Gastrocnemius medialis (tissue), 4 donors: ENCODE measurements at regions not wholly inside any gene's neighbourhood (a gene's known extent, or its start where the extent isn't known, plus 50 kb on each side); places are given as distances from the start of the nearest gene placed in this dataset.

Experiments used
- ATAC-seq, 2 donors: fragments of 150-250 bp; one replicate each; pipeline ENCODE4 v1.9.1; 2016
- DNase-seq, 2 donors: peaks; one replicate each; pipeline ENCODE4 v3.0.0-alpha.2; 2019
- H3K27ac ChIP-seq, 4 donors: fragments of 200-600 bp; sonication (generic); 1 replicate in 1 of 4; 2 replicates in 3 of 4; pipeline ENCODE4 v1.5.1; 2016 to 2018; ENCODE audit warnings: mild to moderate bottlenecking in 2 of 4, moderate library complexity in 1 of 4
- H3K27me3 ChIP-seq, 3 donors: fragments of 200-600 bp; sonication (generic) in 2 of 3; 1 replicate in 1 of 3; 2 replicates in 2 of 3; pipeline versions ENCODE4 v1.5.1 to v1.6.0; 2016 to 2019; ENCODE audit warnings: mild to moderate bottlenecking in 1 of 3, moderate library complexity in 1 of 3
- H3K36me3 ChIP-seq, 2 donors: fragments of 200-600 bp; sonication (generic) in 1 of 2; one replicate each; pipeline ENCODE4 v1.5.1; 2017 to 2018
- H3K4me1 ChIP-seq, 2 donors: fragments of 200-600 bp; sonication (generic) in 1 of 2; one replicate each; pipeline ENCODE4 v1.5.1; 2016 to 2017; ENCODE audit warnings: mild to moderate bottlenecking in 2 of 2
- H3K4me3 ChIP-seq, 4 donors: fragments of 200-600 bp; sonication (generic) in 3 of 4; 1 replicate in 1 of 4; 2 replicates in 3 of 4; pipeline ENCODE4 v1.5.1; 2016 to 2019; ENCODE audit warnings: mild to moderate bottlenecking in 2 of 4
- H3K9me3 ChIP-seq, 3 donors: fragments of 200-600 bp; sonication (generic) in 2 of 3; 1 replicate in 1 of 3; 2 replicates in 2 of 3; pipeline ENCODE4 v1.5.1; 2016 to 2019
- CTCF ChIP-seq, 5 experiments: fragments of 450-650 bp in 3 of 5; fragments of 200-600 bp in 2 of 5; sonication (generic) in 2 of 5; IDR thresholded peaks in 4 of 5; conservative IDR thresholded peaks in 1 of 5; 1 replicate in 4 of 5; 2 replicates in 1 of 5; pipeline ENCODE4 v1.5.1; 2016 to 2019; ENCODE audit warnings: antibody characterized with exemption in 5 of 5, mild to moderate bottlenecking in 3 of 5, moderate library complexity in 3 of 5
- POLR2A ChIP-seq, 2 donors: fragments of 450-650 bp; IDR thresholded peaks; one replicate each; pipeline ENCODE4 v1.6.1; 2017; ENCODE audit warnings: antibody characterized with exemption in 2 of 2, mild to moderate bottlenecking in 2 of 2, moderate library complexity in 2 of 2
- in situ Hi-C, 4 donors: fragments of 200-750 bp; cut with MboI; loops; one replicate each; pipeline versions ENCODE4 v1.15.0 to v1.8.0; 2017; ENCODE audit warnings: low sequenced_read_pairs in 4 of 4
- intact Hi-C: fragments of 100-400 bp; cut with DNase I; formaldehyde crosslinking; loops from one replicate; pipeline ENCODE4 v1.15.1; 2023; ENCODE audit warnings: low total_unique reads

- no peaks in the 10 kb centered on the region for H3K27me3 ChIP-seq
- TF ChIP-seq CTCF (IDR thresholded peaks at IDR 0.05 in 4 of 5, conservative IDR thresholded peaks at IDR 0.05 in 1 of 5) (no peak), POLR2A (IDR thresholded peaks at IDR 0.05) (no peak)
- in situ Hi-C loops: no loop called here
- no peak for ATAC-seq
- no peak for DNase-seq
- no peak overlapping the region for H3K27ac ChIP-seq
- H3K9me3 ChIP-seq: no peaks in the 10 kb centered on the region
- no peaks in the 10 kb centered on the region for H3K4me1 ChIP-seq
- H3K36me3 ChIP-seq: no peaks in the 10 kb centered on the region
- intact Hi-C loops: no loop called here
- no peak overlapping the region for H3K4me3 ChIP-seq
Measured at GRCh38 chr2:180456801-180457200, 449.7 kb upstream of the CWC22 start.

- in situ Hi-C loops: no loop called here
- no peak for DNase-seq
Measured at GRCh38 chr2:180450841-180451240, 443.7 kb upstream of the CWC22 start.

GRCh38 chr2:180449171-180449915 is 442.2 kb upstream of the CWC22 start:
- Histone ChIP-seq H3K27me3 (no peaks in the 10 kb centered on the region), H3K4me3 (no peak overlapping the region), H3K36me3 (no peaks in the 10 kb centered on the region), H3K9me3 (no peaks in the 10 kb centered on the region), H3K4me1 (no peaks in the 10 kb centered on the region), H3K27ac (no peak overlapping the region)
- in situ Hi-C loops (no loop called here), intact Hi-C loops (no loop called here)
- ATAC-seq (no peak), DNase-seq (no peak)
- TF ChIP-seq POLR2A (IDR thresholded peaks at IDR 0.05) (no peak), CTCF (IDR thresholded peaks at IDR 0.05 in 4 of 5, conservative IDR thresholded peaks at IDR 0.05 in 1 of 5) (no peak)

More at GRCh38 chr2:180450841-180451240, 443.7 kb upstream of the CWC22 start:
- intact Hi-C loops: no loop called here
- Histone ChIP-seq H3K27ac (no peak overlapping the region), H3K27me3 (no peaks in the 10 kb centered on the region), H3K36me3 (no peaks in the 10 kb centered on the region), H3K4me3 (no peak overlapping the region), H3K9me3 (no peaks in the 10 kb centered on the region), H3K4me1 (no peaks in the 10 kb centered on the region)
- no peak for ATAC-seq
- TF ChIP-seq CTCF (IDR thresholded peaks at IDR 0.05 in 4 of 5, conservative IDR thresholded peaks at IDR 0.05 in 1 of 5) (no peak), POLR2A (IDR thresholded peaks at IDR 0.05) (no peak)

GRCh38 chr2:180446492-180446891 is 439.4 kb upstream of the CWC22 start:
- Histone ChIP-seq H3K27me3 (no peaks in the 10 kb centered on the region), H3K4me3 (no peak overlapping the region), H3K4me1 (no peaks in the 10 kb centered on the region), H3K9me3 (no peaks in the 10 kb centered on the region), H3K27ac (no peak overlapping the region), H3K36me3 (no peaks in the 10 kb centered on the region)
- TF ChIP-seq CTCF (IDR thresholded peaks at IDR 0.05 in 4 of 5, conservative IDR thresholded peaks at IDR 0.05 in 1 of 5) (no peak), POLR2A (IDR thresholded peaks at IDR 0.05) (no peak)
- DNase-seq (no peak), ATAC-seq (no peak)
- intact Hi-C loops (no loop called here), in situ Hi-C loops (no loop called here)

- no peaks in the 10 kb centered on the region for H3K36me3 ChIP-seq
- no peaks in the 10 kb centered on the region for H3K9me3 ChIP-seq
- DNase-seq (no peak), ATAC-seq (no peak)
- intact Hi-C loops: no loop called here
- H3K4me3 ChIP-seq: no peak overlapping the region
- in situ Hi-C loops: no loop called here
- H3K4me1 ChIP-seq: no peaks in the 10 kb centered on the region
- no peak overlapping the region for H3K27ac ChIP-seq
- H3K27me3 ChIP-seq: no peaks in the 10 kb centered on the region
- TF ChIP-seq POLR2A (IDR thresholded peaks at IDR 0.05) (no peak), CTCF (IDR thresholded peaks at IDR 0.05 in 4 of 5, conservative IDR thresholded peaks at IDR 0.05 in 1 of 5) (no peak)
Measured at GRCh38 chr2:180443888-180444287, 436.8 kb upstream of the CWC22 start.
